ENCODE measurements at regions not wholly inside any gene's neighbourhood (a gene's known extent, or its start where the extent isn't known, plus 50 kb on each side); places are given as distances from the start of the nearest gene placed in this dataset.

GRCh38 chr4:147020456-147020855 lies 74.8 kb upstream of the TTC29 start:
- intact Hi-C loops (cut with DNase I), result loop anchor here in 1 of 2 donors (5.0 kb wide), 1 partner anchor 77 kb away; no protein-coding TSS in a partner anchor
- no peak for TF ChIP-seq CTCF (IDR thresholded peaks at IDR 0.05)

GRCh38 chr4:147025042-147025441 lies 79.4 kb upstream of the TTC29 start:
- intact Hi-C loops (cut with DNase I), result no loop called here

More at GRCh38 chr4:147020456-147020855, 74.8 kb upstream of the TTC29 start:
- Histone ChIP-seq H3K4me1 (no peaks in the 10 kb centered on the region), H3K36me3 (no peaks in the 10 kb centered on the region), H3K4me3 (no peak overlapping the region), H3K9me3 (no peaks in the 10 kb centered on the region), H3K27ac (no peak overlapping the region), H3K27me3 (no peaks in the 10 kb centered on the region)
- DNase-seq, result no peak
- no peak for ATAC-seq

GRCh38 chr4:147029296-147029695 lies 83.6 kb upstream of the TTC29 start:
- Histone ChIP-seq H3K27ac (no peak overlapping the region), H3K4me1 (no peaks in the 10 kb centered on the region), H3K9me3 (no peaks in the 10 kb centered on the region), H3K4me3 (no peak overlapping the region), H3K36me3 (no peaks in the 10 kb centered on the region), H3K27me3 (no peaks in the 10 kb centered on the region)
- DNase-seq, result no peak
- intact Hi-C loops (cut with DNase I), result no loop called here
- no peak for TF ChIP-seq CTCF (IDR thresholded peaks at IDR 0.05)
- ATAC-seq, result no peak

More at GRCh38 chr4:147025042-147025441, 79.4 kb upstream of the TTC29 start:
- no peak for DNase-seq
- Histone ChIP-seq H3K9me3 (no peaks in the 10 kb centered on the region), H3K27ac (no peak overlapping the region), H3K36me3 (no peaks in the 10 kb centered on the region), H3K4me1 (no peaks in the 10 kb centered on the region), H3K27me3 (no peaks in the 10 kb centered on the region), H3K4me3 (no peak overlapping the region)
- ATAC-seq, result no peak
- TF ChIP-seq CTCF (IDR thresholded peaks at IDR 0.05), result no peak

GRCh38 chr4:147034372-147034771 lies 88.7 kb upstream of the TTC29 start:
- no peaks in the 10 kb centered on the region for H3K4me1 ChIP-seq
- H3K27ac ChIP-seq, result no peak overlapping the region
- no peak for ATAC-seq
- no peaks in the 10 kb centered on the region for H3K9me3 ChIP-seq
- intact Hi-C loops (cut with DNase I), result no loop called here
- no peaks in the 10 kb centered on the region for H3K27me3 ChIP-seq
- no peak for DNase-seq
- H3K4me3 ChIP-seq, result no peak overlapping the region
- TF ChIP-seq CTCF (IDR thresholded peaks at IDR 0.05), result no peak
- no peaks in the 10 kb centered on the region for H3K36me3 ChIP-seq

- no peaks in the 10 kb centered on the region for H3K27me3 ChIP-seq
- no peak for TF ChIP-seq CTCF (IDR thresholded peaks at IDR 0.05)
- intact Hi-C loops (cut with DNase I), result no loop called here
These were observed 91.4 kb upstream of the TTC29 start for GRCh38 chr4:147037069-147037468.

More at GRCh38 chr4:147037069-147037468, 91.4 kb upstream of the TTC29 start:
- ATAC-seq (no peak), DNase-seq (no peak)
- Histone ChIP-seq H3K4me3 (no peak overlapping the region), H3K4me1 (no peaks in the 10 kb centered on the region), H3K36me3 (no peaks in the 10 kb centered on the region), H3K9me3 (no peaks in the 10 kb centered on the region), H3K27ac (no peak overlapping the region)

All from left lung (tissue), 4 donors.